Mesenchymal stem cell (in vitro differentiated cells and primary cell): ENCODE measurements at regions not wholly inside any gene's neighbourhood (a gene's known extent, or its start where the extent isn't known, plus 50 kb on each side); places are given as distances from the start of the nearest gene placed in this dataset.
"Not testable (repeated sequence)": the region's sequence is repeated elsewhere in the genome, so short reads cannot be mapped to it uniquely, and the experiment has no call there.

ENCODE experiments used
- DNase-seq: peaks from one replicate; pipeline ENCODE4 v3.0.0-alpha.2; 2013
- H2AFZ ChIP-seq: one replicate; pipeline ENCODE4 v1.6.1; 2013; ENCODE audit warnings: low read depth, mild to moderate bottlenecking, control low read depth, inconsistent platforms, low read length, moderate library complexity
- H2AK5ac ChIP-seq: 2 replicates; pipeline ENCODE4 v1.6.1; 2013; ENCODE audit warnings: low read length, moderate library complexity, mild to moderate bottlenecking, inconsistent platforms; ENCODE audit not compliant: severe bottlenecking
- H2BK120ac ChIP-seq: one replicate; pipeline ENCODE4 v1.6.1; 2013; ENCODE audit warnings: low read depth, mild to moderate bottlenecking, inconsistent platforms, low read length, moderate library complexity
- H2BK12ac ChIP-seq, 2 experiments: one replicate each; pipeline ENCODE4 v1.6.1; 2013; ENCODE audit warnings: inconsistent platforms in 2 of 2, low read length in 2 of 2, mild to moderate bottlenecking in 2 of 2, moderate library complexity in 2 of 2, control low read depth in 1 of 2
- H2BK15ac ChIP-seq: one replicate; pipeline ENCODE4 v1.6.1; 2013; ENCODE audit warnings: mild to moderate bottlenecking, low read depth, inconsistent platforms; ENCODE audit not compliant: poor library complexity, severe bottlenecking
- H2BK5ac ChIP-seq: 2 replicates; pipeline ENCODE4 v1.6.1; 2013; ENCODE audit warnings: low read depth, mild to moderate bottlenecking, low read length, control low read depth, inconsistent platforms; ENCODE audit not compliant: poor library complexity, severe bottlenecking
- H3K14ac ChIP-seq, 2 experiments: one replicate each; pipeline ENCODE4 v1.6.1; 2013; ENCODE audit warnings: inconsistent platforms in 2 of 2, low read length in 2 of 2, control low read depth in 1 of 2, mild to moderate bottlenecking in 1 of 2, moderate library complexity in 1 of 2
- H3K18ac ChIP-seq, 2 experiments: one replicate each; pipeline ENCODE4 v1.6.1; 2013; ENCODE audit warnings: inconsistent platforms in 2 of 2, low read length in 2 of 2, control low read depth in 1 of 2, low read depth in 1 of 2, mild to moderate bottlenecking in 1 of 2
- H3K23ac ChIP-seq, 2 experiments: one replicate each; pipeline ENCODE4 v1.6.1; 2013; ENCODE audit warnings: inconsistent platforms in 2 of 2, low read length in 2 of 2, mild to moderate bottlenecking in 2 of 2, moderate library complexity in 2 of 2, control low read depth in 1 of 2
- H3K27ac ChIP-seq: 2 replicates; pipeline ENCODE4 v1.5.1; 2013; ENCODE audit warnings: mild to moderate bottlenecking, moderate library complexity, low read length, control low read depth, inconsistent platforms; ENCODE audit not compliant: poor library complexity, severe bottlenecking
- H3K27me3 ChIP-seq, 2 experiments: 2 replicates each; pipeline versions ENCODE4 v1.6.1 to v1.7.0; 2013; ENCODE audit warnings: low read length in 2 of 2, mild to moderate bottlenecking in 2 of 2, moderate library complexity in 2 of 2, control low read depth in 1 of 2, inconsistent platforms in 1 of 2; ENCODE audit not compliant: control insufficient read depth in 1 of 2, insufficient read depth in 1 of 2
- H3K36me3 ChIP-seq, 2 experiments: 2 replicates each; pipeline versions ENCODE4 v1.6.1 to v1.7.0; 2013; ENCODE audit warnings: low read length in 2 of 2, control low read depth in 1 of 2, inconsistent platforms in 1 of 2, low read depth in 1 of 2, mild to moderate bottlenecking in 1 of 2; ENCODE audit not compliant: insufficient read depth in 2 of 2, control insufficient read depth in 1 of 2
- H3K4ac ChIP-seq, 2 experiments: one replicate each; pipeline ENCODE4 v1.6.1; 2013; ENCODE audit warnings: inconsistent platforms in 2 of 2, low read length in 2 of 2, mild to moderate bottlenecking in 2 of 2, moderate library complexity in 2 of 2, control low read depth in 1 of 2, low read depth in 1 of 2
- H3K4me1 ChIP-seq: 2 replicates; pipeline ENCODE4 v1.6.1; 2013; ENCODE audit warnings: low read depth, low read length, control low read depth; ENCODE audit not compliant: control insufficient read depth, insufficient read depth
- H3K4me2 ChIP-seq: 2 replicates; pipeline ENCODE4 v1.6.1; 2013; ENCODE audit warnings: low read length, mild to moderate bottlenecking, inconsistent platforms; ENCODE audit not compliant: poor library complexity, severe bottlenecking
- H3K4me3 ChIP-seq, 2 experiments: 2 replicates each; pipeline versions ENCODE4 v1.5.1 to v1.7.0; 2013; ENCODE audit warnings: low read length in 2 of 2, mild to moderate bottlenecking in 2 of 2, control low read depth in 1 of 2, low read depth in 1 of 2; ENCODE audit not compliant: insufficient read depth in 1 of 2
- H3K79me1 ChIP-seq: replicated peaks from 2 replicates; pipeline ENCODE4 v1.6.1; 2013; ENCODE audit warnings: mild to moderate bottlenecking, control low read depth, low read length, inconsistent platforms; ENCODE audit not compliant: poor library complexity, severe bottlenecking
- H3K9ac ChIP-seq: 2 replicates; pipeline ENCODE4 v1.7.0; 2013; ENCODE audit warnings: mild to moderate bottlenecking, low read length, moderate library complexity
- H3K9me3 ChIP-seq: 2 replicates; pipeline ENCODE4 v1.7.0; 2013; ENCODE audit warnings: mild to moderate bottlenecking, low read length; ENCODE audit not compliant: control insufficient read depth
- H4K8ac ChIP-seq: one replicate; pipeline ENCODE4 v1.6.1; 2013; ENCODE audit warnings: inconsistent platforms, mild to moderate bottlenecking, low read length, moderate library complexity
- H4K91ac ChIP-seq: one replicate; pipeline ENCODE4 v1.6.1; 2013; ENCODE audit warnings: mild to moderate bottlenecking, low read length, inconsistent platforms
- WGBS: methylation state at CpG from one replicate; pipeline ENCODE4 v1.1.7; 2013; ENCODE audit warnings: mixed read lengths; 5-methylcytosine and 5-hydroxymethylcytosine counted together

DNA sequence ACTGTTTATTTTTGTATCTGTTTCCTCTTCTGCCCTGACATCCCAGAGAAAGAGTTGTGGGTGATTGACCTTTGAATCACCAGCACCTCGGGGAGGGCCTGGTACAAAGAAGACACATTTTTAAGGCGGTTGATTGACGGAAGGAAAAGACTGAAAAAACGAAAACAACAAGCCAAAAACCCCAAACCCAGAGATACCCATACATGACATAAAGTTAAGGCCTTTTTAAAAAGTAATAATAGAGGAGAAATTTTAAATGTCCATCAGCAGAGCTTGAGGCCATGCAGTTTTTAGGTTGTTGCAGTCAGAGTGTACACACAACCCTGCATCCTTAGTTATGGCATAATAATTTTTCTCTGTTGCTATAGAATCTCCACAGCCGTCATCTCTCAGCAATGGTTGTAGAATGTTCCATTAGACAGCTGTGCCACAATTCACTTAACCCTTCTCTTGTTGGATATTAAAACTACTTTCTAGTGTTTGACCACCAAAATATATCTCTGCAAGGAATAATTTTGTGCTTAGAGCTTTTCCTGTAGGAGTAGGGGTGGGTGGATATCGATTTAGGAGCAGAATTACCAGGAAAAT lies 110.2 kb downstream of the GNL3L start:
- Histone ChIP-seq H2AK5ac (no peak overlapping the region), H2AFZ (no peak overlapping the region), H3K23ac (no peak overlapping the region), H3K4me1 (no peaks in the 10 kb centered on the region), H3K27ac (peak overlapping the region; percentile 66), H3K4me3 (peak overlapping the region in 1 of 2 experiments; percentile 52), H3K9ac (peak overlapping the region; percentile 94), H3K9me3 (no peaks in the 10 kb centered on the region), H4K91ac (no peak overlapping the region), H3K18ac (no peak overlapping the region), H2BK120ac (no peak overlapping the region), H3K4ac (no peak overlapping the region), H3K4me2 (peak overlapping the region; percentile 43), H2BK15ac (no peak overlapping the region), H3K36me3 (no peaks in the 10 kb centered on the region), H3K27me3 (no peaks in the 10 kb centered on the region), H4K8ac (no peak overlapping the region), H2BK5ac (no peak overlapping the region), H3K79me1 (no peaks in the 10 kb centered on the region), H2BK12ac (no peak overlapping the region), H3K14ac (no peak overlapping the region)
- no peak for DNase-seq
- WGBS, result 94% methylated on average over 1 of the region's 6 CpGs

DNA sequence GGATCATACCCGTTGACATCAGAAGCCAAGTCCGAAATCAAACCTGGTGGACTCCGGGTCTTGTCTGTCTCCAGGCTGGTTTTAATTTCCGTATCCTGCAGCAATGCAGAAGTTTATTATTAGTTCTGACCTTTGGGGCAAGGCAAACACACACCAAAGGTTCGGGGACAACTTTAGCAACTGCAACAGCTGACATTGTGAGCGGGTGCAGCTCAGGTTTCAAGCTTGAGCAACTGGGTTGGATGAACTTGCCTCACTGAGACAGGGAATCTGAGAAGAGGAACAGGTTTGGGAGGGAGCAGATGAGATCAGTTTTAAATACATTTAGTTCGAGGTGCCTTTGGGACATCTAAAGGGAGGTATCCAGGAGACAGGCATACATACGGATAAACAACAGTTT lies 110.7 kb downstream of the GNL3L start:
- H3K27me3 ChIP-seq, result no peaks in the 10 kb centered on the region
- no peak overlapping the region for H3K4ac ChIP-seq
- H3K79me1 ChIP-seq, result no peaks in the 10 kb centered on the region
- H3K14ac ChIP-seq, result no peak overlapping the region
- no peak overlapping the region for H2BK15ac ChIP-seq
- H2AFZ ChIP-seq, result no peak overlapping the region
- H2BK5ac ChIP-seq, result no peak overlapping the region
- H3K4me2 ChIP-seq, result no peak overlapping the region
- H3K4me1 ChIP-seq, result no peaks in the 10 kb centered on the region
- peak; percentile 38 for DNase-seq
- H3K23ac ChIP-seq, result no peak overlapping the region
- H3K9me3 ChIP-seq, result no peaks in the 10 kb centered on the region
- H4K91ac ChIP-seq, result no peak overlapping the region
- H4K8ac ChIP-seq, result no peak overlapping the region
- 60% methylated on average over 8 of the region's 8 CpGs for WGBS
- peak overlapping the region in 1 of 2 experiments; percentile 52 for H3K4me3 ChIP-seq
- H2BK120ac ChIP-seq, result no peak overlapping the region
- no peak overlapping the region for H3K18ac ChIP-seq
- no peak overlapping the region for H2AK5ac ChIP-seq
- no peak overlapping the region for H2BK12ac ChIP-seq
- peak overlapping the region; percentile 94 for H3K9ac ChIP-seq
- H3K36me3 ChIP-seq, result no peaks in the 10 kb centered on the region
- no peak overlapping the region for H3K27ac ChIP-seq

DNA sequence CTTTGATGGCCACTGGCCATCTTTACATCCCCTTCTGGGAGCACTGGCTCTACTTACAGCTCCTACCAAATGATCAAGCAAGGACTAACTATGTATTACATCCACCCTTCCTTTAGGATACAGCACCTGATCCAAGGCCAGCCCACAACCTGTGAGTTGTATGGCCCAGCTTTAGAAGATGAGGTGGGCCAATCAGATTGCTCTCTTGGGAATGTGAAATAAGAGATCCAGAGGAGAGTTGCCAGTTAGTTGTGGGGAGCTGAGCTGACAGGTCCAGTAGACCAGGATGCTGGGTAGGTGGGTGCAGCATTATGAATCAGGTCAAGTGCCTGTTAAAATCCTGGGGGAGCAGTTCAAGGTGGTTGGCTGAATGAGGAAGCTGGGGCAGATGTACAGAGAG lies 111.5 kb downstream of the GNL3L start:
- no peak overlapping the region for H3K27ac ChIP-seq
- no peak overlapping the region for H3K14ac ChIP-seq
- H3K36me3 ChIP-seq, result no peaks in the 10 kb centered on the region
- H3K9ac ChIP-seq, result no peak overlapping the region
- no peaks in the 10 kb centered on the region for H3K9me3 ChIP-seq
- H3K4me3 ChIP-seq, result no peak overlapping the region
- H3K27me3 ChIP-seq, result no peaks in the 10 kb centered on the region
- H3K23ac ChIP-seq, result no peak overlapping the region
- H3K4me1 ChIP-seq, result no peaks in the 10 kb centered on the region
- no peaks in the 10 kb centered on the region for H3K79me1 ChIP-seq
- H2BK15ac ChIP-seq, result no peak overlapping the region
- H2AK5ac ChIP-seq, result no peak overlapping the region
- DNase-seq, result no peak
- H3K4me2 ChIP-seq, result no peak overlapping the region
- no peak overlapping the region for H4K91ac ChIP-seq
- no peak overlapping the region for H2BK120ac ChIP-seq
- H3K18ac ChIP-seq, result no peak overlapping the region
- H4K8ac ChIP-seq, result no peak overlapping the region
- no peak overlapping the region for H2BK5ac ChIP-seq
- no peak overlapping the region for H2BK12ac ChIP-seq
- no peak overlapping the region for H2AFZ ChIP-seq
- H3K4ac ChIP-seq, result no peak overlapping the region

DNA sequence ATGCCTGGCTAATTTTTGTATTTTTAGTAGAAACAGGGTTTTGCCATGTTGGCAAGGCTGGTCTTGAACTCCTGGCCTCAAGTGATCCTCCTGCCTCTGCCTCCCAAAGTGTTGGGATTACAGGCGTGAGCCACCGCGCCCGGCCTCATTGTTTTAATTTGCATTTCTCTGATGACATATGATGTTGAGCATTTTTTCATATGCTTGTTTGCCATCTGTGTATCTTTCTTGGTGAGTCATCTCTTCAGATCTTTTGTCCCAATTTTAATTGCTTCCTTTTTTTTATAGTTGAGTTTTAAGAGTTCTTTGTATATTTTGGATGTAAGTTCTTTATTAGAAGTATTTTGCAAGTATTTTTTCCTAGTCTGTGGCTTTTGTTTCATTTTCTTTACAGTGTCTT lies 117.6 kb downstream of the GNL3L start:
- H3K79me1 ChIP-seq, H4K91ac ChIP-seq, H3K36me3 ChIP-seq, H3K23ac ChIP-seq, H3K27me3 ChIP-seq, H3K4me1 ChIP-seq, H2AK5ac ChIP-seq, H2BK5ac ChIP-seq, H3K27ac ChIP-seq, H2AFZ ChIP-seq, DNase-seq, H2BK15ac ChIP-seq, H3K4me3 ChIP-seq, H3K14ac ChIP-seq, H3K18ac ChIP-seq, H3K4me2 ChIP-seq, H2BK120ac ChIP-seq, H3K4ac ChIP-seq, H2BK12ac ChIP-seq, H4K8ac ChIP-seq, H3K9ac ChIP-seq: not testable (repeated sequence)
- H3K9me3 ChIP-seq, result peaks cover 16% of the 10 kb centered on the region
- 100% methylated on average over 3 of the region's 4 CpGs for WGBS
